ENCODE measurements at regions not wholly inside any gene's neighbourhood (a gene's known extent, or its start where the extent isn't known, plus 50 kb on each side); places are given as distances from the start of the nearest gene placed in this dataset.
"Not testable (repeated sequence)": the region's sequence is repeated elsewhere in the genome, so short reads cannot be mapped to it uniquely, and the experiment has no call there.

DNA sequence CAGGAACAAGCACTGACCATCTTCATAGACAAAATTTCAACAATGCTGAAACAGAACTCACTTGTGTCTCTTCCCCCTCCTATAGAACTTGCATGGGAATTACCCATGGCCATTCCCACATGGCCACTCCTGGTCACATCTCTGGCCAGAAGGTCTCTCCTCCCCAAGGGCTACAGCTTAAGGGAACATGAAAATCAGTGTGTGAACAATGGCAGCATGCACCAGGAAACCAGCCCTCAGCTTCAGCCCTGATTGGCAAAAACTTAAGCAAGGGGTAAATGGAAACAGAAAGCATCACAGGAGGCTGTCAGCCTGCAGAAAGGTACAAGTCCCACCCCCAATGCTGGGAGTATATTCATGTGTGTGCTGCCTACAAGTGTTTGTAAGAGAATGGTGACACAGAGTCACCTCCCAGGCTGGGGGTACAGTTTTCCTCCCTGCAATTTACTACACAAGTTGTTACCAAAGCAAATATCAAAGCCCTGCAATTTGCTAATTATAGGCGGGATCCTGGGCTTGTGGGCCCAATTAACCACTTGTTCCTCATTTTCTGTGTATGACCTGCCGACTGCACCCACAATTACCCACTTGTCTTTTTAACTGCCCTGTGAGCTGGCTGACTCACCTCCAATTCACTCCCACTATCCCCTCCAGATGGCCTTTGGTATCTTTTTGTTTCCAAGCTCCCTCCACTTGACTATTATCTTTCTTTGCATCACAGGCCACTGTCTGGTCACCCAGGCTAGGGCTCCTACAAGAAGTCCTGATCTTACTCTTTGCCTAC is 84.4 kb upstream of the HES1 start:
- Histone ChIP-seq H3K36me3 (replicated peaks in 1 of 2; ENCODE audit: insufficient read depth in 1 of 2, low read depth in 2 of 2) (no peaks in the 10 kb centered on the region), H3K27ac (no peak overlapping the region), H3K9me3 (peaks cover 0 to 6% (median 0%) of the 10 kb centered on the region in 3 donors), H3K4me3 (no peak overlapping the region), H3K27me3 (no peaks in the 10 kb centered on the region), H3K4me1 (peaks cover 14% of the 10 kb centered on the region)
- 77 to 95% methylated on average over 2 of the region's 2 CpGs for WGBS, 2 donors
- intact Hi-C loops (cut with DNase I): no loop called here
- DNase-seq (no peak), ATAC-seq (no peak)
- TF ChIP-seq, protein P1, sequence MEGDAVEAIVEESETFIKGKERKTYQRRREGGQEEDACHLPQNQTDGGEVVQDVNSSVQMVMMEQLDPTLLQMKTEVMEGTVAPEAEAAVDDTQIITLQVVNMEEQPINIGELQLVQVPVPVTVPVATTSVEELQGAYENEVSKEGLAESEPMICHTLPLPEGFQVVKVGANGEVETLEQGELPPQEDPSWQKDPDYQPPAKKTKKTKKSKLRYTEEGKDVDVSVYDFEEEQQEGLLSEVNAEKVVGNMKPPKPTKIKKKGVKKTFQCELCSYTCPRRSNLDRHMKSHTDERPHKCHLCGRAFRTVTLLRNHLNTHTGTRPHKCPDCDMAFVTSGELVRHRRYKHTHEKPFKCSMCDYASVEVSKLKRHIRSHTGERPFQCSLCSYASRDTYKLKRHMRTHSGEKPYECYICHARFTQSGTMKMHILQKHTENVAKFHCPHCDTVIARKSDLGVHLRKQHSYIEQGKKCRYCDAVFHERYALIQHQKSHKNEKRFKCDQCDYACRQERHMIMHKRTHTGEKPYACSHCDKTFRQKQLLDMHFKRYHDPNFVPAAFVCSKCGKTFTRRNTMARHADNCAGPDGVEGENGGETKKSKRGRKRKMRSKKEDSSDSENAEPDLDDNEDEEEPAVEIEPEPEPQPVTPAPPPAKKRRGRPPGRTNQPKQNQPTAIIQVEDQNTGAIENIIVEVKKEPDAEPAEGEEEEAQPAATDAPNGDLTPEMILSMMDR (IDR thresholded peaks at IDR 0.05): no peak
- TF ChIP-seq POLR2A (IDR thresholded peaks at IDR 0.05): no peak

DNA sequence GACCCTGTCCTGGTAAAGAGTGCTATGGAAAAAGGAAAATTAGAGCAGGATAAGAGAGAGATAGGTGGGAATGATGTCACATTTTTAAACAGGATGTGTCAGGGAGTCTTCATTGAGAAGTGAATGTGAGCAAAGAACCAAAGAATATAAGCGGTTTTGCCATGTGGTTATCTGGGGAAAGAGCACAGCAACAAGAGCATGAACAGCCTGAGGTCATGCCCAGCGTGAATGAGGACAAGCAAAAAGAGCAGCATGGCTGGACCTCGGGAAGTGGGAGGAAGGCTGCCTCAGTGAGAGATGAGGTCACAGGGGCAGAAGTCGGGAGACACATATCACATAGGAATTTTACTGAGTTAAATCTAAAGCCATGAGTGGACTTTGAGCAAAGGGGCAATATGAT is 82.8 kb upstream of the HES1 start:
- 85 to 90% methylated on average over 4 of the region's 4 CpGs for WGBS, 2 donors

DNA sequence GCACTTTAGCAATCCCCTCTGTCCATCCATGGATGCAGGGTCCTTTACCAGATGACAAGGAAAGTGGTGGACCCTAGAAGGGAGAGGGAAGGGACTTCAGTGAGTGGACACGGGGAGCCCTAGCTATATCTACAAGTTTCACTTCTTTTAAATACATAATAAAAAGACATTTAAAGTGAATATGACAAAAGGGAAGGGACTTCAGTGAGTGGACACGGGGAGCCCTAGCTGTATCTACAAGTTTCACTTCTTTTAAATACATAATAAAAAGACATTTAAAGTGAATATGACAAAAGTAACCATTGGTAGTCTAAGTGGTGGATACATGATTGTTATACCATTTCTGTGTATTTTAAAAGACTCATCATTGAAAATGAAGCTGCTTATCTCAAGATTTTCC is 81.9 kb upstream of the HES1 start:
- no peak overlapping the region for H3K27ac ChIP-seq
- H3K4me1 ChIP-seq: peaks cover 12% of the 10 kb centered on the region
- DNase-seq: no peak
- ATAC-seq: no peak
- H3K27me3 ChIP-seq: no peaks in the 10 kb centered on the region
- no peak overlapping the region for H3K4me3 ChIP-seq
- WGBS, 2 donors: 79 to 85% methylated on average over 2 of the region's 2 CpGs
- intact Hi-C loops (cut with DNase I): no loop called here
- H3K36me3 ChIP-seq (replicated peaks in 1 of 2; ENCODE audit: insufficient read depth in 1 of 2, low read depth in 2 of 2): no peaks in the 10 kb centered on the region
- TF ChIP-seq POLR2A (IDR thresholded peaks at IDR 0.05): no peak
- TF ChIP-seq, protein P1 (IDR thresholded peaks at IDR 0.05): no peak
- H3K9me3 ChIP-seq: peaks cover 0 to 6% (median 0%) of the 10 kb centered on the region in 3 donors

More for the DNA sequence above, 82.8 kb upstream of the HES1 start:
- no peak overlapping the region for H3K4me3 ChIP-seq
- H3K27me3 ChIP-seq: no peaks in the 10 kb centered on the region
- peaks cover 5% of the 10 kb centered on the region for H3K4me1 ChIP-seq
- ATAC-seq (no peak), DNase-seq (no peak)
- no peak overlapping the region for H3K27ac ChIP-seq
- H3K36me3 ChIP-seq (replicated peaks in 1 of 2; ENCODE audit: insufficient read depth in 1 of 2, low read depth in 2 of 2): no peaks in the 10 kb centered on the region
- peaks cover 0 to 6% (median 0%) of the 10 kb centered on the region in 3 donors for H3K9me3 ChIP-seq
- intact Hi-C loops (cut with DNase I): no loop called here
- TF ChIP-seq, protein P1 (IDR thresholded peaks at IDR 0.05): no peak
- TF ChIP-seq POLR2A (IDR thresholded peaks at IDR 0.05): no peak

DNA sequence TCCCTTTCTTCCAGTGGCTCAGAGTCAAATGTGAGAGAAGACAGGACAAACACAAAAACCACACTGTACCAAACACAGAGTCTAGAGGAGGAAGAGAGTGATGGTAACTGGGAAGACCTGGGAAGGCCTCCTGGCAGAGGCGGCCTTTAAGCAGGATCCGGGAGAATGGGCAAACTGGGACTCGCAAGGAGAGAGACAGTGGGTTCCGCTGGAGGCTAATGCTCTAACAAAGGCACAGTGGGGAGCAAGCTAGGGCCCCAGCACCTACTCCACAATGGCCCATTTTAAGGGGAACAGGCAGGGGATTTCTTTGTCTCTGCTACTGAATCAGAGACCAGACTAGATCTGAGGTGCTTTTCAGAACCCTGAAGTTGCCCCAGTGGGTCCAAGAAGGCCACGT is 81.4 kb upstream of the HES1 start:
- ATAC-seq (no peak), DNase-seq (no peak)
- WGBS, 2 donors: 98% methylated on average over 4 to 5 of the region's 5 CpGs
- H3K36me3 ChIP-seq (replicated peaks in 1 of 2; ENCODE audit: insufficient read depth in 1 of 2, low read depth in 2 of 2): no peaks in the 10 kb centered on the region
- H3K4me3 ChIP-seq: no peak overlapping the region
- H3K27ac ChIP-seq: no peak overlapping the region
- no peaks in the 10 kb centered on the region for H3K27me3 ChIP-seq
- TF ChIP-seq POLR2A (IDR thresholded peaks at IDR 0.05): no peak
- TF ChIP-seq, protein P1 (IDR thresholded peaks at IDR 0.05): no peak
- intact Hi-C loops (cut with DNase I): no loop called here
- H3K4me1 ChIP-seq: peaks cover 14% of the 10 kb centered on the region
- H3K9me3 ChIP-seq: peaks cover 0 to 6% (median 0%) of the 10 kb centered on the region in 3 donors

DNA sequence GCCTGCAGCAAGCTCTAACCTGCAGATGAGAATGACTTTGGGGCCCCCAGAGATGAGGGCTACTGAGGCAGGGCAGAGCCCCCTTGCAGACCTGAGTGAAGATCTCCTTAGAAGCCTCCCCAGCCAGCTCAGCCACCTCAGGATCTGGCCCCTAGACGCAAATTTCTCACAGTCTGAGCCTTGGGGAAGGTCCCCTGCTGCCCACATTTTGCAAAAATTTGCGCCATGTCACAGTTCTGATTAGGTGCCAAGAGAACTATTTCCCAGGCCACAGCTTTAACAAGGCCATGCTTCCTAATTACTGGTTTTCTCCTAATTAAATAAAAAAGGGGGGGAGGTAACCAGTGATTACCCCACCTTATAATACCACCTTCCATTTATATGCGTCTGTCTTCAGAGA is 81.0 kb upstream of the HES1 start:
- no peak for ATAC-seq
- Histone ChIP-seq H3K4me3 (no peak overlapping the region), H3K36me3 (replicated peaks in 1 of 2; ENCODE audit: insufficient read depth in 1 of 2, low read depth in 2 of 2) (no peaks in the 10 kb centered on the region), H3K27ac (no peak overlapping the region), H3K4me1 (peaks cover 14% of the 10 kb centered on the region), H3K27me3 (no peaks in the 10 kb centered on the region), H3K9me3 (peaks cover 0 to 6% (median 0%) of the 10 kb centered on the region in 3 donors)
- DNase-seq: no peak
- no peak for TF ChIP-seq POLR2A (IDR thresholded peaks at IDR 0.05)
- TF ChIP-seq, protein P1 (IDR thresholded peaks at IDR 0.05): no peak
- 93 to 98% methylated on average over 3 of the region's 3 CpGs for WGBS, 2 donors
- intact Hi-C loops (cut with DNase I): no loop called here

DNA sequence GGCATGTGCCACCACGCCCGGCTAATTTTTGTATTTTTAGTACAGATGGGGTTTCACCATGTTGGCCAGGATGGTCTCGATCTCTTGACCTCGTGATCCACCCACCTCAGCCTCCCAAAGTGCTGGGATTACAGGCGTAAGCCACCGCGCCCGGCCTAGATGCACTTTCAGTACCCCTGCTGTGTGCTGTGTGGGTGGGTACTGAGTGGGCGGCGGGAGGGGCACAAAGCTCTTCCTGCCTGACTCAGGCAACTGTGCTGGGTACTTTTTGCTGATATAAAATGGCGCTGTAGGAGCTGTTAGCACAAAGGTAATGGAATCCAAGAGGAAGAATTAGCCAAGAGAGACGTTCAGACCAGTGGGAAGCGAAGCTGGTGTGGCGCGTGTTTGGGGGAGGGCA is 79.6 kb upstream of the HES1 start:
- intact Hi-C loops (cut with DNase I): not testable (repeated sequence)
- 94 to 95% methylated on average over 15 of the region's 15 CpGs for WGBS, 2 donors

More for the DNA sequence above, 79.6 kb upstream of the HES1 start:
- not testable (repeated sequence) for H3K9me3 ChIP-seq; H3K36me3 ChIP-seq (replicated peaks in 1 of 2; ENCODE audit: insufficient read depth in 1 of 2, low read depth in 2 of 2); H3K4me3 ChIP-seq; H3K27ac ChIP-seq; DNase-seq; ATAC-seq; H3K27me3 ChIP-seq
- H3K4me1 ChIP-seq: peaks cover 14% of the 10 kb centered on the region
